Neural crest cell (in vitro differentiated cells): ENCODE measurements at regions not wholly inside any gene's neighbourhood (a gene's known extent, or its start where the extent isn't known, plus 50 kb on each side); places are given as distances from the start of the nearest gene placed in this dataset.

ENCODE experiments used
- DNase-seq: peaks from one replicate; pipeline ENCODE4 v3.0.0; 2021; ENCODE audit warnings: low read depth, mixed read lengths, low spot score
- H3K27ac Mint-ChIP-seq: one replicate; pipeline ENCODE4 v1.8.0; 2021; ENCODE audit warnings: mild to moderate bottlenecking, mixed read lengths; ENCODE audit not compliant: unreplicated experiment
- H3K27me3 Mint-ChIP-seq: 2 replicates; pipeline ENCODE4 v1.8.0; 2021; ENCODE audit warnings: low read depth, mild to moderate bottlenecking, mixed read lengths
- H3K36me3 Mint-ChIP-seq: 2 replicates; pipeline ENCODE4 v1.8.0; 2021; ENCODE audit warnings: low read depth, mild to moderate bottlenecking, mixed read lengths
- H3K4me1 Mint-ChIP-seq: 2 replicates; pipeline ENCODE4 v1.8.0; 2021; ENCODE audit warnings: mixed read lengths
- H3K4me3 Mint-ChIP-seq: one replicate; pipeline ENCODE4 v1.8.0; 2021; ENCODE audit warnings: mild to moderate bottlenecking, mixed read lengths
- H3K9me3 Mint-ChIP-seq: 2 replicates; pipeline ENCODE4 v1.8.0; 2021; ENCODE audit warnings: mixed read lengths
- TF ChIP-seq, protein P1 (sequence below): fragments of 200-600 bp; sonication (generic); conservative IDR thresholded peaks from 2 replicates; pipeline ENCODE4 v1.5.0; 2021; ENCODE audit warnings: antibody characterized with exemption, mild to moderate bottlenecking

DNA sequence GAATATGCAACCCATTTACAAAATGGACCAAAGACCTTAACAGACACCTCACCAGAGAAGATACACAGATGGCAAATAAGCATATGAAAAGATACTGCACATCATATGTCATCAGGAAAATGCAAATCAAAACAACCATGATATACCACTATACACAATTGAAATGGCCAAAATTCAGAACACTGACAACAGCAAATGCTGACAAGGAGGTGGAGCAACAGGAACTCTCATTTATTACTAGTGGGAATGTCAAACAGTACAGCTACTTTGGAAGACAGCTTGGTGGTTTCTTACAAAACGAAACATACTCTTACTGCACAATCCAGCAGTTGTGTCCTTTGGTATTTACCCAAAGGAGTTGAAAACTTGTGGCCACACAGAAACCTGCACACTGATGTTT, 50.0 kb upstream of the PCGF5 start:
- H3K27me3 Mint-ChIP-seq = peaks cover 45% of the 10 kb centered on the region
- TF ChIP-seq, protein P1, sequence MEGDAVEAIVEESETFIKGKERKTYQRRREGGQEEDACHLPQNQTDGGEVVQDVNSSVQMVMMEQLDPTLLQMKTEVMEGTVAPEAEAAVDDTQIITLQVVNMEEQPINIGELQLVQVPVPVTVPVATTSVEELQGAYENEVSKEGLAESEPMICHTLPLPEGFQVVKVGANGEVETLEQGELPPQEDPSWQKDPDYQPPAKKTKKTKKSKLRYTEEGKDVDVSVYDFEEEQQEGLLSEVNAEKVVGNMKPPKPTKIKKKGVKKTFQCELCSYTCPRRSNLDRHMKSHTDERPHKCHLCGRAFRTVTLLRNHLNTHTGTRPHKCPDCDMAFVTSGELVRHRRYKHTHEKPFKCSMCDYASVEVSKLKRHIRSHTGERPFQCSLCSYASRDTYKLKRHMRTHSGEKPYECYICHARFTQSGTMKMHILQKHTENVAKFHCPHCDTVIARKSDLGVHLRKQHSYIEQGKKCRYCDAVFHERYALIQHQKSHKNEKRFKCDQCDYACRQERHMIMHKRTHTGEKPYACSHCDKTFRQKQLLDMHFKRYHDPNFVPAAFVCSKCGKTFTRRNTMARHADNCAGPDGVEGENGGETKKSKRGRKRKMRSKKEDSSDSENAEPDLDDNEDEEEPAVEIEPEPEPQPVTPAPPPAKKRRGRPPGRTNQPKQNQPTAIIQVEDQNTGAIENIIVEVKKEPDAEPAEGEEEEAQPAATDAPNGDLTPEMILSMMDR = no peak
- DNase-seq = no peak
- H3K4me3 Mint-ChIP-seq = no peak overlapping the region
- H3K27ac Mint-ChIP-seq = no peak overlapping the region
- peaks cover 9% of the 10 kb centered on the region for H3K9me3 Mint-ChIP-seq
- peaks cover 11% of the 10 kb centered on the region for H3K36me3 Mint-ChIP-seq
- no peaks in the 10 kb centered on the region for H3K4me1 Mint-ChIP-seq
